GM12891 (cell line): ENCODE measurements at regions not wholly inside any gene's neighbourhood (a gene's known extent, or its start where the extent isn't known, plus 50 kb on each side); places are given as distances from the start of the nearest gene placed in this dataset.

ENCODE experiments used
- PAX5 ChIP-seq: IDR thresholded peaks from 2 replicates; pipeline ENCODE4 v1.6.1; 2011; ENCODE audit warnings: low read length, moderate library complexity, mild to moderate bottlenecking; ENCODE audit not compliant: insufficient read depth, severe bottlenecking
- POLR2A ChIP-seq: IDR thresholded peaks from 2 replicates; pipeline ENCODE4 v1.6.1; 2011; ENCODE audit warnings: low read depth, low read length, control low read depth
- POLR2AphosphoS5 ChIP-seq: IDR thresholded peaks from 2 replicates; pipeline ENCODE4 v1.6.1; 2011; ENCODE audit warnings: low read depth, low read length, control low read depth
- POU2F2 ChIP-seq: IDR thresholded peaks from 2 replicates; pipeline ENCODE4 v1.6.1; 2011; ENCODE audit warnings: low read depth, mild to moderate bottlenecking, control low read depth, low read length, moderate library complexity
- SPI1 ChIP-seq: IDR thresholded peaks from 2 replicates; pipeline ENCODE4 v1.6.1; 2011; ENCODE audit warnings: low read depth, low read length, control low read depth
- TAF1 ChIP-seq: IDR thresholded peaks from 2 replicates; pipeline ENCODE4 v1.6.1; 2011; ENCODE audit warnings: low read depth, low read length, control low read depth

- TF ChIP-seq POLR2AphosphoS5 (no peak), POLR2A (no peak), TAF1 (no peak), PAX5 (no peak), POU2F2 (no peak), SPI1 (no peak)
These were observed 228.3 kb upstream of the TPK1 start for GRCh38 chr7:145064114-145064513.
